SK-N-MC (cell line): ENCODE measurements at regions not wholly inside any gene's neighbourhood (a gene's known extent, or its start where the extent isn't known, plus 50 kb on each side); places are given as distances from the start of the nearest gene placed in this dataset.

ENCODE experiments used
- EZH2 ChIP-seq: fragments of 200-600 bp; sonication (generic); IDR thresholded peaks from one replicate; pipeline ENCODE4 v1.6.1; 2017; ENCODE audit warnings: antibody characterized with exemption
- POLR2AphosphoS5 ChIP-seq: IDR thresholded peaks from 2 replicates; pipeline ENCODE4 v1.6.1; 2012; ENCODE audit warnings: mild to moderate bottlenecking, low read depth, low read length, borderline replicate concordance

DNA sequence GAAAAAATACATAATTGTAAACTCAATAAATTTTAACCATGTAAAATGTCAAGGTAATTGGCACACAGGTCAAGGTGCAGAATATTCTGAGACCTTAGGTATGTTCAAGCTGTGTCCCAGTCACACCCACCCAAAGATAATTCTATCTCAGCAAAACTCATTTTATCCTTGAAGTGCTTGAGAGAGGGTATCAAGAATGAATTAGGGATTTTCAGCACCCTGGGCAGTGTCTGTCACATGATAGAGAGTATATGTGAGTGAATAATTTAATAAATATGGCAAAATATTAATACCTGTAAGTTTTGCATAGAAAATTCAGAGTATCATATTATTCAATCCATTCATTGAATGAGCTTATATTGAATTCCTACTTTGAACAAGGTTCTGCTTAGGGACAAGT, 567.9 kb downstream of the FBXO15 start:
- TF ChIP-seq POLR2AphosphoS5 (no peak), EZH2 (no peak)
